GOT3 (cell line): ENCODE measurements at regions not wholly inside any gene's neighbourhood (a gene's known extent, or its start where the extent isn't known, plus 50 kb on each side); places are given as distances from the start of the nearest gene placed in this dataset.
"Not testable (repeated sequence)": the region's sequence is repeated elsewhere in the genome, so short reads cannot be mapped to it uniquely, and the experiment has no call there.

Source experiments
- DNase-seq: peaks from one replicate; lab custom pipeline; 2025; ENCODE audit warnings: mixed read lengths; lab: John Stamatoyannopoulos, UW

DNA sequence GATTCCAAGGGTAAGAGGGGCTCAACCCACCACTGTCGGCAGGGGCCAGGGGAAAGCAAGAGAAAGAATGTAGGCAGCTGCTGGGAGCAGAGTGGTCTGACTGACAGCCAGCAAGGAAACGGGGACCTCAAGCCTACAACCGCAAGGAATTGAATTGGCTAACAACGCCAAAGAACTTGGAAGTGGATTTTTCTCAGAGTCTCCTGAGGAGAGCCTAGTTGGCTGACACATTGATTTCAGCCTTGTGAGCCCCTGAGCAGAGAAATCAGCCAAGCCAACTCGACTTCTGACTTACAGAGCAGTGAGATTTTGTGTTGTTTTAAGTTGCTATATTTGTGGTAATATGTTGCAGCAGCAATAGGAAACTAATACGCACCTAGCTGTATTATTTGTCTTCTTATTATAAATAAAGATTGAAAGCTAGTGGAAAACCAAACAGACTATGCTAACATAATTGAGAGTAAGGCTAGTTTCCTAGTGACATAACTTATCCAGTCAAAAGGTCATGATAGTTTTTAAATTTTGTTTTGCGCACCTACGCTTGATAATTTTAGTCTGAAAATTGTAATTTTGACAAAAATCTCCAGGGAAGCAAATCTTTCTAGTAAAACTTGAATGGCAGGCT, 145.8 kb upstream of the HCCS start:
- no peak for DNase-seq

DNA sequence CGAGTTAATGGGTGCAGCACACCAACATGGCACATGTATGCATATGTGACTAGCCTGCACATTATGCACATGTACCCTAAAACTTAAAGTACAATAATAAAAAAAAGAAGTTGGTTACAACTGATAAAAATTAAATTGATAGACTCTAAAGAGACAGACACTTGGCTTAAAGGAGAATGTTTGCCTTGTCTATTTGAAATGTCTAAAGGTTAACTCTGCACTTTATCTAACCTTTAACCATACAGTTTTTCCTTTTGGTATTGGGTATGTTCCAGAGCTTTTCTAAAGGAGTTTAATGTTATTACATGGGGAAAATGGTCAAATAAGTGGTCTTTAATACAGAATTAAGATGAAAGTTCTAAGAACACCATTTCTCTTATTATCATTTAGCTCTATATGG, 145.1 kb upstream of the HCCS start:
- no peak for DNase-seq

DNA sequence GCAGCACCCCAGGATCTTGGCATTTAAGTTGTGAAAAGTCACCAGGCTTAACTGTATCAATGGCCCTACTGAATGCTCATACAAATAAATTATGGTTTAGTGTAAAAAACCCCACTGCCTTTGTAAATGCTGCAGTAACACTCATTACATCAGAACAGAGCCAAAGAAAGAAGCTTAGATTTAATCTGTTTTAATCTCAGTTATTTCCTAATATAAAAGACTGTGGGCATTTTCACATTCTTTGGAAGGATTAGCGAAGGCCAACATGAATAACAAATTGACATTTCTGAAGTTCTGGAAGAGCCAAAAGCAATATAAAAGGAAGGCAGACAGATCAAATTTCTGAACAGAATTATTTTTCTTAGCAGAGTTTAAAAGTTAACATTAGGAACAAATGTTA, 140.0 kb upstream of the HCCS start:
- no peak for DNase-seq

DNA sequence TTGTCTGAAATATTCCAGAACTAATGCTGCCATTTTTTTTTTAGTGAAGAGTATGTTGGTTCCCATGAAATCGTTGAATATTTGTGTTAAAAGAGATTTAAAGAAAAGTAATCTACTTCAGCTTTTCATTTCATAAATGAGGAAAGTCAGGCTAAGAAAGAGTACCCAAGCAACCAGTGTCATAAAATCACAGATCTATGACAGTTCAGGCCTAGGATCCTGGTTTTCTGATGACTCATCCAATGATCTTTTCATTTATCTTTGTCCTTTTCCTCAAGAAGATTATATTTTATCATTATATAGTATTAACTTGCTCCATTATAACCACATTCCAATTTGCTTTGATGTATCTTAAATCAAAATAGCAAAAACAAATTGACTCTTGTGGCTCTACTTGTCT, 139.4 kb upstream of the HCCS start:
- no peak for DNase-seq

DNA sequence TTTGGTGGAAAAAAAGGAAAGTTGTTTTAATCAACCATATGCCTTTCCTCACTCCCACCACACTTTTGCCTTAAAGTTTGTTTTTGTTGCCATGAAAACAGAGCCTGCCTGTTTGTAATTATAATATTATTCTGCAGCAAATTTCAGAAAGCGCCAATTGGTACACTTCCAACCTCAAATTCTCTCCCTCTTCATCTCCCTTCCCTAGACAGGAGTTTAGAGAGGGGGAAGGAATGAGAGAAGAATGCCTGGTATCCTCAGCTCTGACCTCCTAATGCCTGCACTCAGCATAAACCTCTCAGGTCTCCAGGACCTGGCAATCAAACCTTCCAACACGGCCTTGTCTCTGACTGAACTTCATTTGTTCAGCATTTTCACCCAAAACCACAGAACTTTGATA, 138.4 kb upstream of the HCCS start:
- no peak for DNase-seq

DNA sequence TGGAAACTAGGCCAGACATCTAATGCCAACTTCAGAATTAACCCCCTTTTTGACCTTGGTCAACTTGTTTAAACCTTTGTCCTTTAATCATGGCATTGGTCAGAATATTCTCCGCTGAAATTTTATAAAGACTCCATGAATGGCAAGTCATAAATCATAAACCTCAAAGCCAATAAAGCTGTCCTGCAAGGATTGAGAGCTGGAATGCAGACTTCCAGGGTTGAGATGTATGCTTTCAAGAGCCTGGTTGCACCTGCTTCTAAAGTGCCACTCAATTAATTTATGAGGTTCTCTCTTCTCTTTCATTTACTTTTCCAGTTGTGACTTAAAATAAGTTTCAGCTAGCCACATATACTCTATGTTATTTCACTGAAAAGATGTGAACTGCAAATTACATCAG, 136.2 kb upstream of the HCCS start:
- no peak for DNase-seq

DNA sequence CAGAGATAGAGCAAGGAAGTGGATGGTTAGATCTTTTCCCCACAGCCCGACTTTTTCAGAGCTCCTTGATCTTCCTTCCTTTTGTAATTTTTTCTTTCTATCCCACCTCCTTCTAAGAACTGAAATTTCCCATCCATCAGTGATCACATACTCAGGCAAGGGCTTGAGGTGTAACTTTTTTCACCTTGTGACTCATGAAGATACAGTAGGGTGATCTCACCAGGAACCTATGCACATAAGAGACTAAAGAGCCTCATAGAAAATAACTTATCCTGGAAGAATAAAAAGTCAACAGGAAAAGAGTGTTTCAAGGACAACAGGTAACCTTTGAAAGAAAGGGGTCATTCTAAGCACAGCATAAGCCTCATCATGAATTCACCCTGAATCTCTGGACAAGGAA, 131.2 kb upstream of the HCCS start:
- no peak for DNase-seq

DNA sequence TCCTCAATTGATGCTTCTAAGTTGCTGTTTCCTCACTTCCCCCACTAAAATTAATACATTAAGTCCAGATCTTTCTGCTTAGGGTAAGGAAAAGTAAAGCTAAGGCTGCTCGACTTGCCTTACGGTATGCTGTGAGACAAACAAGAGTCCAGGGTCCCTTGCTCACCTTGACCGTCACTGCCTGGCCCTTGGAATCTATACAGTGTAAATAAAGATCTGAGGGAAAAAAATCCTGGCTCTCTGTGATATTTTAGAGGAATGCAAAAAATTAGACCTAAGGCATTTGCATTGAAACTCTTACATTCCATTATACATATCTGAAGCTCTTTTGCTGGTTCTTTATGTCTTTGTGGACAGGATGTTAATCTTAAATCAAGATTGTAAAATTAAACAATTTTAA, 129.6 kb upstream of the HCCS start:
- DNase-seq: no peak

DNA sequence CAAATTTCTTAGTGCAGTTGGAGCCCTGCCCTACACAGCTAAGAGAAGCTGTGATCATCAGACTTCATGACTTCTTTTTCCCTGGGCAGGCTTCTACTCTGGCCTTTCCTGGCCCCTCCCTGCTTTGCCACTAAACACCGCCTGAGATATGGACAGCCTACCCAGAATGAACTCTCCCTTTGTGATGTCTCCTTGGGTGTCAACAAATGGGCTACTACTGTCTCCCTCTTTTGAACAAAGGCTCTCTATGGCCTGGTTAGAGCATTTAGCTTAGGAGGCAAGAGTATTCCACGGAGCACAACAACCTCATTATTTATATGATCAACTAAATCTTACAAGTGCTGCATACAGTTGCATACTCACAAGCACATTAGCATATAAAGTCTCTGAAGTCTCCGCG, 127.6 kb upstream of the HCCS start:
- no peak for DNase-seq

DNA sequence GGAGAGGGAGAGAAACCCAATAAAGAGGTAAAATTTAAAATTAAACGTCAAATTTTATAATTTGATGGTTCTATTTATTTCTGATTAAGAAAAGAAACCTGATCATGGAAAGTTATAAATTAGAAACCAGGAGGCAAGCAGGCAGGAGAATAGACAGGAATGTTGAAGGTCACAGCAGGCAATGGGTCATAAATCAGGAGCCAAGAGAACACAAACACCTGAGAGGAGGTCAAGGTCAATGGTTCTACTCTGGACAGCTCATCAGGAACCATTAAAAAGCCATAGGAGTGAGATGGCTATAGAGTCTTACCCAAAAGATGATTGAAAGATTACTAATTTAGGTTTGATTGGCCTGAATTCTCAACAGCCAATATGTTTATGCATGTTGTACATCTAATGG, 126.9 kb upstream of the HCCS start:
- DNase-seq: no peak

DNA sequence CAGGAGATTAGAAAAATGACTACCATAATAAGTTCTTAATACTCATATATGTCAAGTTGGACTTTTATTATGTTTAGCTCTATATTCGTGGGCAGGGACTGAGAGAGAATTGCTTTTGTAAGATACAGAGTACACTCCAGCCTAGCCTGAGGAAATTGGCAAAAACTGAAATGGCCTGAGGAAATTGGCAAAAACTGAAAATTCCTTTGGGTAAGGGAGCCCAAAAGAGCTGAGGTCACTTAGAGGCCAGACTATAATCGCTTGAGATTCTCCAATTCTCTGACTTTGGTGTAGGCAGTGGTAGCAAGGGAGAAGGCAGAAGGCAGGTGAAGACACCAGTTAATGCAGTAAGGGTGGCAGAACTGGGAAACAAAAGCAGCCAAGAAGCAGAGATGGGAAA, 124.5 kb upstream of the HCCS start:
- no peak for DNase-seq

DNA sequence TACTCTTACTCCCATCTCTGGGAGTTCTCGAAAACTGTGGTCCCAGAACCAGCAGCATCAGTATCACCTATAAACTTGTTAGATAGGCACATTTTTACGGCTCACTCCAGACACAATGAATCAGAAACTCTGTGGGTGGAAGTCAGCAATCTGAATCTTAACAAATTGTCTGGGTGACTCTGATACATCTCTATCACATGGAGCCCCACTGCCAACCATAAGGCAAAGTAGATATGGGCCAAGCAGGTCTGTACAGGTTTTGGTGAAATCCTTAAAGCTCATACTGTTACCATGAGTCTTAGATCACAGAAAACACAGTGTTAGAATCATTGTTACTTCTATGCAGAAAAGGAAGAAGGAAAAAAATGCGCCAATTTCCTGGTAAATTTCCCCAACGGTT, 122.5 kb upstream of the HCCS start:
- DNase-seq: no peak

DNA sequence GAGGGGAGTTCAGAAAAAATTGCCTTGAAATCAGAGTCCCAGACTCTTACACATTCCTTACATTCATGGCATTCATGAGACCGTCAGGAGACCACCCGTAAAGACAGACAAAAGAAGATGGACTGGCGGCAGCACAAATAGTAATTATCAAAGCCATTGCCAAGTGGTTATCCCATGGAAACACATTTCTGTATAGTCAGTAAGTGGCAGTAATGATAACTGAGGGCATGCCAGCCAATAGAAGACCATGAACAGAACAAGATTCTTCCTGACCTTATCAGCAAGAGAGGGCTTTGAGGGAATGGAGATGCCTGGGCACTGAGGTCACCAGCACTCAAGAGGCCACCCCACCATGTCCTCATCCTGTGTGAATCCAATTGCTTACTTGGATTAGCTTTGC, 121.7 kb upstream of the HCCS start:
- DNase-seq: no peak

DNA sequence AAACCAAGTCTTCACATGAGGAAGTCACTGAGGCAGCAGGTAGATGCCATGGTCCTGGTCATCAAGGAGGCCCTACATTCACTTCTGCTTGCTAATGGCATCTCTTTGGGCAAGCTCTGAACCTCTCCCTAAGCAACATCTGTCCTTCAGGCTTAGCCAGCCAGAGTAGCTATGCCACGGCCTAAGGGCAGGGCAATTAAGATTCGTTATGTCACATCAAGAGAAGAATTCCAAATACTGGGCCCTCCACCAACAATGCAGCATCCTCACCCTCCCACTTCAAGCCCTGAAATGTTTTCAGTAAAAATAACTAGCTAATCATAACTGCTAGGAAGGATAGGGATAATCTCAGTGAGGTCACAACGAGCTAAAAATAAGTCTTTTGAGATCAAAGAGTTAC, 120.7 kb upstream of the HCCS start:
- DNase-seq: no peak

DNA sequence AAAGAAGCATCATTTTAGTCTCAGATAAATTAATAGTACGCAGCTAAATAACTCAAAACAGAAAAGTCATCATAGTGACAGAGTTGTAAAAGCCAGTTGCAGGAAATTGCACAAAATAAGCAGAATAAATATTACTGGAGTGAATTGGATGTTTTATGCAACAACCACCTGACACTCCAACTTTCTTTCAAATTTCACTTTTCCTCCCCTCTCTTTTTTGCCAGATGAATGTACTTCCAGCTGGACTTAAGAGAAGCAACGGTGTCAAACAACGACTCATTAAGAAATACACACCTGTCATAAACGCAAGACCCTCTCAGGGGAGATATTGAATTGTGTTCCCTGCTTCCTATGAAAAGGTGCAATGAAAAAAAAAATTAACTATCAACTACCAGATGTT, 120.2 kb upstream of the HCCS start:
- no peak for DNase-seq

DNA sequence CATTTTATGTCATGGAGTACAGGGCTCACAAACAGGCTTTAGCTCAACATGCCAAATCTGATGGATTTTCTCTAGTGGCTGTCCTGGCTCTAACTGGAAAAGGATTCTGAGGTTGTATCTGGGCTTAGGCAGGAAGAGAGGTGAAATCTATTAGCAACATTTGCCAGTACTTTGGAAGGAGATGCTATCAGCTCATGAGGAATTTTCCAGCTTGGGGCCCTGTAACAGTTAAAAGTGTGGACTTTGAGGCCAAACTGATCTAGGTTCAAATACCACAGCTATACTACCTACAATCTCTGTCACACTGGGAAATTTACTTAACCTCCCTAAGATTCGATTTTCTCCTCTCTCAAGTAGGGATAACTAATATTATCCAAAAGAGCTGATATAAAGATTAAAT, 119.0 kb upstream of the HCCS start:
- DNase-seq: no peak

DNA sequence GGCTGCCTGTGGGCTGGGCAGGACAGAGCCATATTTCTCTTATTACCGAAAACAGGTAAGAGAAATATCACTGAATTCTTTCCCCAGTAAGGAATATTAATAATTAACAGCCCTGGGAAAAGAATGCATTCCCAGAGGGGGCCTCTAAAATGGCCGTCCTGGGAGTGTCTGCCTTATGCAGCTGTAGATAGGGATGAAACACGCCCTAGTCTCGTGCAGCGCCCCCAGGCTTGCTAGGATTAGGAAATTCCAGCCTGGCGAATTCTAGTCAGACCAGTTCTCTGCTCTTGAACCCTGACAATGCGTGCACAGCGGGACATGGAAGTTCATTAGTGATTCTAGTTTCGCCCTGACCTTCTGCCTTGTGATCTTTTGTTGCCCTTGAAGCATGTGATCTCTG, 104.1 kb upstream of the HCCS start:
- DNase-seq: not testable (repeated sequence)

DNA sequence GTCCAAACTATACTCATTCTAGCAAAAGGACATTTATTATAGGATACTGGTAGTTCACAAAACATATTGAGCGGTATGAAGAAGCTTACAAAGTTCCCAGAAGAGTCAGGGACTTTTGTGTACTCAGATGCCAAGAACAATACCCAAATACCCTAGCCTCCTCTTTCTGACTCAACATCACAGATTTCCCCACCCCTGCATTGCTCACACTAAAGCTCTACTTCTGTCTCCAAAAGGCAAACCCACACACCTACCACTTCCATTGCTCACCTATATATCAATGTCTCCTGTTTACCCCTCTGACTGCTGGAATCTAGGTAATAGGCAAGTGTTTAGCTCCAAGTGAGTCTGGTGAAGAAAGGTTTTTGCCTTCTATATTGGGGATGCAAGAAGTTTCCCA, 100.7 kb upstream of the HCCS start:
- DNase-seq: no peak

DNA sequence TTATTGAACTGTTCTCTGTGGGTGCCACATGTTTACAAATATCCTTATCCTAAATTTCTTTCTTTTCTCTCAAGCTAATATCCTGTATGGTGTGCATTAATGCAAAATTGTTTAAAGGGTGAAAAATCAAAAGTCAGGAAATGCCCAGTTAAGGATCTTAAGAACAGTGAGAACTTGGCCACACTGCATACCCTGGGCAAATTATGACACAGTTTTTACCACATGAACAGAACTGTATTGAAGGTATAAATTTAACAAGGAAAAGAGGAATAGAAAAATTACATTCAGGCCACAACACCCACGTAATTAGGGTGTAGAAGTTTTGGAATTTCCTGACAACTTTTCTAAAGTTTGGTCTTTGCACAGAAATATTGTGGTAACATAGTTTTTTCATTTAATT, 94.4 kb upstream of the HCCS start:
- no peak for DNase-seq

DNA sequence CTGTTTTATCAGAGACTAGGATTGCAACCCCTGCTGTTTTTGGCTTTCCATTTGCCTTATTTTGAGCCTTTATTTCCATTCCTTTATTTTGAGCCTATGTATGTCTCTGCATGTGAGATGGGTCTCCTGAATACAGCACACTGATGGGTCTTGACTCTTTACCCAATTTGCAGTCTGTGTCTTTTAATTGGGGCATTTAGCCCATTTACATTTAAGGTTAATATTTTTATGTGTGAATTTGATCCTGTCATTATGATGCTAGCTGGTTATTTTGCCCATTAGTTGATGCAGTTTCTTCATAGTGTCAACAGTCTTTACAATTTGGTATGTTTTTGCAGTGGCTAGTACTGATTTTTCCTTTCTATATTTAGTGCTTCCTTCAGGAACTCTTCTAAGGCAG, 88.5 kb upstream of the HCCS start:
- not testable (repeated sequence) for DNase-seq

DNA sequence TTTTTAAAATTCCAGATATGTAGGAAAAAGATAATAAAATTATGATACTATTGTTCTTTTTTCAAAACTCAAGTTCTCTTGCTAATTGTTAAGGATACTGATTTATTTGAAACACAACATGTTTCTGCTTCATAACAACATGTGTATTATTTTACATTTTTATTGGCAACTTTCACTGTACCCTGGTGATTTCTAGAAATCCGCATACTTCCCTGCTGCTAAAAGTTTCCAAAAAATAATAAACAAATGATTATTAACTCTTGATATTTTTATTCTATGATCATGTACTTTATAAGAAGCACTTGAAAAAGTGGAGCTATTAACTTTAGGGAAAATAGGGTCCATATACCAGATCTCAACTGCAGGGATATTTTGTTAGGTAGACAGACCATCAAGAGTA, 71.2 kb upstream of the HCCS start:
- DNase-seq: no peak

DNA sequence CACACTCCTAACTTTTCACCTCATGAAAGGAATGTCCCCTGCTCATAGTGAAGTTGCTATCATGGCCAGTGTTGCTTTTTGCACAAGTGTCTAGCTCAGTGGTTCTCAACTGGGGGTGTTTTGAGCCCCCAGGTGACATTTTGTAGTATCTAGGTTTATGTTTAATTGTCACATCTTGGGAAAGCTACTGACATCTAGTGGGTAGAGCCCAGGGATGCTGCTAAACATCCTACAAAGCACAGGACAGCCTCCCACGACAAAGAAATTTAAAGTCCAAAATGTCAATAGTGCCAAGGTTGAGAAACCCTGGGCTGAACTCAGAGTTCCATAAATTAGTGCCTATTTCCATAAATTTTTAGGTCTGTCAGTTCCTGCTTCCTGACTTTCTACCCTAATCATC, 70.7 kb upstream of the HCCS start:
- DNase-seq: no peak

DNA sequence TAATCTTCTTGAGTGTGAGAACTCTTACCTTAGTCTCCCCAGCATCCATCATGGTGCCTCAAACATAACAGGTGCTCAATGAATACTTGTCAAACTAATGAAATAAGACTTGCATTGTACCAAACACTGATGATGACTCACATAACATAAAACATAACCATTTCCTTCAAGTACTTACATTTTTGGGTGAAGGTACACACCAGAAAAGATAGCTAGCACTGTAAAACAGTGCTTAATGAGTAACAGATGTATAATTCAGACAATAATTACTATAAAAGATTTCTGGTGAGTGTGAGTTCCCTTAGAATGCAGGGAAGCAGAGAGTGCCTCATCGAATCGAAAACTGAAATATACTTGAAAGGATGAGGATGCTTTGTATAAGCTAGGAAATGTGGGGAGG, 70.1 kb upstream of the HCCS start:
- DNase-seq: no peak

DNA sequence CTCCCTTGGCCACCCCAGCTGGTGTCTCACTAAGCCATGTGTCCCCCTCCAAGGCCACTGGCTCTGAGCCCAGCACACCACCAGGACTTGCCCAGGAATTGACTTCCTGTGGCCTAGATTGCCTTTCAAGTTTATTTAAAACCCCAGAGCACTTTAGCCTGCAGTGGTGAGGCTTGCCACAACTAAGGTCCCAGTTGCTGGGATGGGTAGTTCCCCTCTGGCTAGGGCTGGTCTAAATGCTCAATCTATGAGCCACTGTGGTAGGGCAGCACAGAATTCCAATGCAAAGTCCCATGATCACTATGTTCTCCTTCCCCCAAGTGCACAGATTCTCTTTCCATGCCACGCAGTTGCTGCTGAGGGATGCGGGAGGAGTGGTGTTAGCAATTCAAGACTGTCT, 61.1 kb upstream of the HCCS start:
- DNase-seq: no peak

DNA sequence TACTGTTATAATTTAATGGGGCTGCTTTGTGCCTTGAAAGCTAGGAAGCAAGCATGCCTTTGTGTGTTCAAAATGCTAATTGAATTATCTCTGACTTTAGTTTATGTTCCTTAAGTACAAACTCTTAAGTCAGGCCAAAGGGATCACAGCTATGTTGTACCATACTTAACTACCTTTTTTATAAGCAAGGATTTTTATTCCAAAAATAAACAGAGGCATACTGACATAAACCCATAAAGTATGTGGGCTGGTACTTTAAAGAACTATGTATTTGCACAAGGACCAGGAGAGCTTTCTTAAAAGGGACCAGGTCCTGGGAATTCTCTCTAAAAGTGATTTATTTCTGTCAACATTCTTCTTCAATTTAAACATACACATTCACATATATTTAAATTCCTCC, 57.8 kb upstream of the HCCS start:
- no peak for DNase-seq
